ENCODE measurements at regions not wholly inside any gene's neighbourhood (a gene's known extent, or its start where the extent isn't known, plus 50 kb on each side); places are given as distances from the start of the nearest gene placed in this dataset.
"Not testable (repeated sequence)": the region's sequence is repeated elsewhere in the genome, so short reads cannot be mapped to it uniquely, and the experiment has no call there.

DNA sequence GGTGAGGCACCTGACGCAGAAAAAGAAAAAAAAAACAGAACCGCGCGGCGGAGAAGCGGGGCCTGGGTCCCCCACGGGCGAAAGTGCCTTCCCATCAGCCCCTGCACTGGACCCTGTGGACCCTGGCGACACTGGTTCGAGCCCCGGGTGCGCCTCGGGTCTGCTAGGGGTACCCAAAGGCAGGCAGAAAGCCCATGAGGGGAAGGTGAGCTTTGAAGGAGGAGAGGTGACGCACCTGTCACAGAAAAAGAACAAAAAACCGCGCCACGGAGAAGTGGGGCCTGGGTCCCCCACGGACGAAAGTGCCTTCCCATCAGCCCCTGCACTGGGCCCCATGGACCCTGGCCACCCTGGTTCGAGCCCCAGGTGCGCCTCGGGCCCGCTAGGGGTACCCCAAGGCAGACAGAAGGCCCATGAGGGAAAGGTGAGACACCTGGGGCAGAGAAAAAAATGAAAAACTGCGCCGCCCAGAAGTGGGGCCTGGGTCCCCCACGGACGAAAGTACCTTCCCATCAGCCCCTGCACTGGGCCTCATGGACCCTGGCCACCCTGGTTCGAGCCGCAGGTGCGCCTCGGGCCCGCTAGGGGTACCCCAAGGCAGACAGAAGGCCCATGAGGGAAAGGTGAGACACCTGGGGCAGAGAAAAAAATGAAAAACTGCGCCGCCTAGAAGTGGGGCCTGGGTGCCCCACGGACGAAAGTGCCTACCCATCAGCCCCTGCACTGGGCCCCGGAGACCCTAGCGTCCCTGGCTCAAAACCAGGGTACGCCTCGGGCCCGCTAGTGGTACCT lies 227.4 kb downstream of the CCDC74A start:
- H3K27ac ChIP-seq, result no peak overlapping the region
- no peak overlapping the region for H3K4me3 ChIP-seq
- peaks cover 0 to 2% (median 0%) of the 10 kb centered on the region in 4 donors for H3K9me3 ChIP-seq
- H3K4me1 ChIP-seq, result no peaks in the 10 kb centered on the region
- ATAC-seq (ENCODE audit: low FRiP score in 2 of 2), result no peak
- WGBS, 2 donors, result 75 to 77% methylated on average over 32 to 36 of the region's 41 CpGs
- peak in 1 of 2 donors; percentile 48 for DNase-seq
- H3K27me3 ChIP-seq, result no peaks in the 10 kb centered on the region
- no peak for TF ChIP-seq POLR2AphosphoS5 (IDR thresholded peaks at IDR 0.05)
- H3K36me3 ChIP-seq, result no peaks in the 10 kb centered on the region

DNA sequence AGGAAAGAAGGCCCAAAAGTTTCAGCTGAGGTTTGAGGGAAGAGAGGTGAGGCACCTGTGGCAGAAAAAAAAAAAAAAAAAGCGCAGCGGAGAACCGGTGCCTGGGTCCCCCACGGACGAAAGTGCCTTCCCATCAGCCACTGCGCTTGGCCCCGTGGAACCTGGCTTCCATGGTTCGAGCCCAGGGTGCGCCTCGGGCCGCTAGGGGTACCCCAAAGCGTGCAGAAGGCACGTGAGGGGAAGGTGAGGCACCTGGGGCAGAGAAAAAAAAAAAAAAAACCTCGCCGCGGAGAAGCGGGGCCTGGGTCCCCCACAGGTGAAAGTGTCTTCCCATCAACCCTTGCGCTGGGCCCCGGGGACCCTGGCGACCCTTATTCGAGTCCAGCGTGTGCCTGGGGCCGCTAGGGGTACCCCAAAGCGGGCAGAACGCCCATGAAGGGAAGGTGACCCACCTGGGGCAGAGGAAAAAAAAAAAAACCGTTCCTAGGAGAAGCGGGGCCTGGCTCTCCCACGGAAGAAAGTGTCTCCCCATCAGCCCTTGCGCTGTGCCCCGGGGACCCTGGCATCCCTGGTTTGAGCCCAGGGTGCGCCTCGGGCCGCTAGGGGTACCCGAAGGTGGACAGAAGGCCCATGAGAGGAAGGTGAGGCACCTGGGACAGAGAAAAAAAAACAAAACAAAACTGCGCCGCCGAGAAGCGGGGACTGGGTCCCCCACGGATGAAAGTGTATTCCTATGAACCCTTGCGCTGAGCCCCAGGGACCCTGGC lies 228.6 kb downstream of the CCDC74A start:
- DNase-seq, result peak in 1 of 2 donors; percentile 63
- ATAC-seq (ENCODE audit: low FRiP score in 2 of 2), result no peak

DNA sequence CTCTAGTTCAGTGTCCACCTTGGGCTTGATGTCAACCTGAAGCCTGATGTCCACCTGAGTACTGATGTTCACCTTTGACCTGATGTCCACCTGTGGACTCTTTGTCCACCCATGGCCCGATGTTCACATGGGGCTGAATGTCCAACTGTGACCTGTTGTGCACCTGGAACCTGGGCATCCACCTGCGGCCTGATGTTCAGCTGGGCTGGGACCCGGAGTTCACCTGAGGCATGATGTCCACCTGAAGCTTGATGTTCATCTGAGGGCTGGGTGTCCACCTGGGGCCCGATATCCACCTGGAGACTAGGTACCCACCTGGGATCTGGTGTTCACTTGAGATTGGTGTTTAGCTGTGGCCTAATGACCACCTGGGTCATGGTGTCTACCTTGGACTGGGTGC lies 231.3 kb downstream of the CCDC74A start:
- not testable (repeated sequence) for H3K4me1 ChIP-seq; H3K27me3 ChIP-seq; H3K36me3 ChIP-seq; H3K4me3 ChIP-seq; ATAC-seq (ENCODE audit: low FRiP score in 2 of 2); H3K27ac ChIP-seq; H3K9me3 ChIP-seq
- peak in 1 of 2 donors; percentile 4 for DNase-seq
- 93 to 100% methylated on average over 2 to 4 of the region's 4 CpGs for WGBS, 2 donors

More for the DNA sequence above, 228.6 kb downstream of the CCDC74A start:
- TF ChIP-seq EP300 (IDR thresholded peaks at IDR 0.05) (no peak), POLR2A (IDR thresholded peaks at IDR 0.05) (no peak), POLR2AphosphoS5 (IDR thresholded peaks at IDR 0.05) (no peak)
- TF ChIP-seq, protein P1, sequence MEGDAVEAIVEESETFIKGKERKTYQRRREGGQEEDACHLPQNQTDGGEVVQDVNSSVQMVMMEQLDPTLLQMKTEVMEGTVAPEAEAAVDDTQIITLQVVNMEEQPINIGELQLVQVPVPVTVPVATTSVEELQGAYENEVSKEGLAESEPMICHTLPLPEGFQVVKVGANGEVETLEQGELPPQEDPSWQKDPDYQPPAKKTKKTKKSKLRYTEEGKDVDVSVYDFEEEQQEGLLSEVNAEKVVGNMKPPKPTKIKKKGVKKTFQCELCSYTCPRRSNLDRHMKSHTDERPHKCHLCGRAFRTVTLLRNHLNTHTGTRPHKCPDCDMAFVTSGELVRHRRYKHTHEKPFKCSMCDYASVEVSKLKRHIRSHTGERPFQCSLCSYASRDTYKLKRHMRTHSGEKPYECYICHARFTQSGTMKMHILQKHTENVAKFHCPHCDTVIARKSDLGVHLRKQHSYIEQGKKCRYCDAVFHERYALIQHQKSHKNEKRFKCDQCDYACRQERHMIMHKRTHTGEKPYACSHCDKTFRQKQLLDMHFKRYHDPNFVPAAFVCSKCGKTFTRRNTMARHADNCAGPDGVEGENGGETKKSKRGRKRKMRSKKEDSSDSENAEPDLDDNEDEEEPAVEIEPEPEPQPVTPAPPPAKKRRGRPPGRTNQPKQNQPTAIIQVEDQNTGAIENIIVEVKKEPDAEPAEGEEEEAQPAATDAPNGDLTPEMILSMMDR (IDR thresholded peaks at IDR 0.05), result no peak
- H3K4me1 ChIP-seq, result no peaks in the 10 kb centered on the region
- H3K27me3 ChIP-seq, result no peaks in the 10 kb centered on the region
- no peak overlapping the region for H3K4me3 ChIP-seq
- H3K27ac ChIP-seq, result no peak overlapping the region
- no peaks in the 10 kb centered on the region for H3K36me3 ChIP-seq
- peaks cover 0 to 2% (median 0%) of the 10 kb centered on the region in 4 donors for H3K9me3 ChIP-seq
- 88 to 91% methylated on average over 36 to 40 of the region's 40 CpGs for WGBS, 2 donors

DNA sequence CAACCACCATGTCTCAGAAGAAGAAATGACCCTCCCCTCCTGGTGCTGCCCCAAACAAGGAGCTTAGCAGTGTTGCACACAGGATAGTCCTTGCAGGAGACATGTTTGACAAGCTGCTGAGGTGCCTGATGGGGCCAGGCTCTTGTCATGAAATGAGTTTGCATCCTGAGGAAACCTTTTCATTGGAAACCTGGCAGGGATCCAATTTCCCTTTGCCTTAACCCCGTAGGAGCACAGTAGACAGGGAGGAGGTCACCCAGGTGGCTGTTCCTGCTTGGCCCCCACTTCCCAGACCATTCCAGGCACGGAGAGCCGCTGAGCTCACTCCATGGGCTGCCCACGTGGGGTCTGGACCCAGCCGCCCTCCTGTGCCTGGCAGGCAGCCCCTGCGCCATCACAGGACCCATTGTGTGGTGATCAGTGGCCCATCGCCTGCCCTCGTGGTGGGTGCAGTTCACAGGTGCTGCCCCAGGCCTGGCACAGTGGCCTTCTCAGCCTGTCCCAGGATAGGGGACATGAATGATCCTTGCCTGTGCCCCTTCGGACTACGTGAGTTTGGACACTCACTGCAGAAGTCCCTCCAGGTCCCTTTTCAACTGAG lies 247.4 kb downstream of the CCDC74A start:
- H3K36me3 ChIP-seq; H3K4me1 ChIP-seq; H3K9me3 ChIP-seq; H3K27me3 ChIP-seq; H3K27ac ChIP-seq; H3K4me3 ChIP-seq; ATAC-seq (ENCODE audit: low FRiP score in 2 of 2): not testable (repeated sequence)
- WGBS, 2 donors, result 28% methylated on average over 3 of the region's 10 CpGs; no CpG with 5 or more reads in 1 of the 2 donors
- DNase-seq, result peak in 1 of 2 donors; percentile 62

DNA sequence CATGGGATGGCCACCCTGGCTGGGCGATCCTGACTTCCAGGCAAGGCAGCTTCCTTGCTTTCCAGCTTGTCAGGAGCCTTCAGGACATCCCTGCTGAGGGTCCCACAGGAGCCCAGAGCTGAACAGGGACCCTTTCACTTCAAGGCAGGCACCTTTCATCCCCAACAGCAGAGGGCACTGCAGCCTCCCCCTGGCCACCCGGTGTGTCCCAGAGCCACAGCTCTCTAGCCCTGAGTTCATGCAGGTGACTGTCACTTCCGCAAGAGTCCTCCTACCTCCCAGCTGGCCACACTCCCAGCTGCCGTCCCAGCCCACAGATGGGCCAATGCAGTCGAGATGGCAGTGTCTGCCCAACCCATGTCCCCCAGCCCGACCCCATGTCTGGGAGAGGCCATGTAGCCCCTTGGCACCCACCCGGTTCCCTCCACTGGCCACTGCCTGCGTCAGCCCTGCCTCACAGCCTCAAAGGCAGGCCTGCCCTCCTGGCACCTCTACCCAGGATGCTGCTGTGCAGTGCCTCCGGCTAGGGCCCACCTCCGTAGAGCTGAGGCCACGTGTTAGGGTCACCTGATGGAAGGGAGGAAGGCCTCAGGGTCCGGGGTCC lies 248.3 kb downstream of the CCDC74A start:
- H3K27ac ChIP-seq; H3K36me3 ChIP-seq; ATAC-seq (ENCODE audit: low FRiP score in 2 of 2); H3K4me3 ChIP-seq; H3K4me1 ChIP-seq; H3K9me3 ChIP-seq; H3K27me3 ChIP-seq: not testable (repeated sequence)
- 61% methylated on average over 5 of the region's 12 CpGs; no CpG with 5 or more reads in 1 of the 2 donors for WGBS, 2 donors
- peak in 1 of 2 donors; percentile 46 for DNase-seq

DNA sequence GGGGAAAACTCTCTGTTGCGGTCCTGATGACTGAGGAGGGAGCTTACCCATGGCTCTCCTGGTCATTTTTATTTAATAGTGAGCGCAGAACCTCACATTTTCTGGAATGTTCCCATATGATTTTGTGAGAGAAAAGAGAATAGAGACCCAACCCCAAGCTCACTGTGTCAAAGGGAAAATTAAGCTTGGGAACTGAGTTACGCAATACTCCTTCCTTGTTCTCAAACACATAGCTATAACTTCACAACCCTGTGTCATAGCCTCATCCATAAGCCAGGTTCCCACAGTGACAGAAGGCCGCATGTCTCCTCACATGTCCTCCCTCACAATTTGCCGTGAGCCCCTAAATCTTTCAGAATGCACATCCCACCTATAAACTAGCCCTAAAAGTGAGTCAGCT lies 252.8 kb downstream of the CCDC74A start:
- not testable (repeated sequence) for H3K27ac ChIP-seq; ATAC-seq (ENCODE audit: low FRiP score in 2 of 2); H3K27me3 ChIP-seq; DNase-seq; H3K4me1 ChIP-seq; H3K36me3 ChIP-seq; H3K9me3 ChIP-seq; H3K4me3 ChIP-seq
- WGBS, 2 donors, result 81 to 88% methylated on average over 5 of the region's 5 CpGs

DNA sequence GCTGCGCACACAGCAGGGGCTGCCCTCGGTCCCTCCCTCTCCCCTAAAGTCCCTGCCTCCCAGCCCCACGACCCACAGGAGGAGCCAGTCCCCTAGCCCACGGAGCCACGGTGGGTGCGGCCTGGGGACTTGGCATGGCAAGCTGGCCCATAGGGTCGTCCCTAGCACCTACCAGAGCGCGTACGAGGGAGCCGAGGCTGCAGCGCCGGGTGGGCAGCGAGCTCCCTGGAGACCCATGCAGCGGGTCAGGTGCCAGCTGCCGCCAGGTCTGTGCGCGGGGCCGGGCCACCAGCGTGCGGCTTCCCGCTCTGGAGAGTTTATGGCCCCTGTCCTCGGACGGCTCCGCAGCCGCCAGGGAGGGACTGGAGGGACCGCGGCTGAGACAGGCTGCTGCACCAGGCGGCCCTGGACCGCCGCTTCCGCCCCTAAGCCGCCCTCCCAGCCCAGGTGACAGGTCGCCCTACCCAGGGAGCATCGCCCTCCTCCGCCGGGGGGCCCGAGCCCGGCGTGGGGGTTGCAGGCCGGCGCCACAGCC lies 273.6 kb downstream of the CCDC74A start:
- ATAC-seq (ENCODE audit: low FRiP score in 2 of 2) (no peak), DNase-seq (peak in 1 of 2 donors; percentile 84)
- H3K9me3 ChIP-seq, result no peaks in the 10 kb centered on the region
- peaks cover 7 to 16% (median 14%) of the 10 kb centered on the region in 4 donors for H3K4me1 ChIP-seq
- H3K36me3 ChIP-seq, result no peaks in the 10 kb centered on the region
- peak overlapping the region in 3 of 4 donors; percentile 42 to 49 (median 43) for H3K4me3 ChIP-seq
- TF ChIP-seq, protein P1 (IDR thresholded peaks at IDR 0.05), result no peak
- no peak for TF ChIP-seq POLR2AphosphoS5 (IDR thresholded peaks at IDR 0.05)
- TF ChIP-seq EP300 (IDR thresholded peaks at IDR 0.05), result no peak
- TF ChIP-seq POLR2A (IDR thresholded peaks at IDR 0.05), result no peak
- 67 to 91% methylated on average over 6 to 36 of the region's 42 CpGs for WGBS, 2 donors
- H3K27me3 ChIP-seq, result no peaks in the 10 kb centered on the region
- H3K27ac ChIP-seq, result no peak overlapping the region

All from upper lobe of left lung (tissue), 6 donors.